IMR-90 (cell line): ENCODE measurements at regions not wholly inside any gene's neighbourhood (a gene's known extent, or its start where the extent isn't known, plus 50 kb on each side); places are given as distances from the start of the nearest gene placed in this dataset.

Source experiments
- CEBPB ChIP-seq: IDR thresholded peaks from 2 replicates; pipeline ENCODE4 v1.6.1; 2012; ENCODE audit warnings: low read depth, low read length, improper control_type of control experiment
- ELK1 ChIP-seq: fragments of 150-350 bp; IDR thresholded peaks from 2 replicates; pipeline ENCODE4 v1.6.1; 2016; ENCODE audit warnings: low read depth, mild to moderate bottlenecking, low read length, moderate library complexity, borderline replicate concordance
- FOS ChIP-seq: fragments of 150-350 bp; IDR thresholded peaks from 2 replicates; pipeline ENCODE4 v1.6.1; 2016; ENCODE audit warnings: low read depth, low read length
- MXI1 ChIP-seq: IDR thresholded peaks from 2 replicates; pipeline ENCODE4 v1.6.1; 2012; ENCODE audit warnings: low read depth, mild to moderate bottlenecking, low read length, moderate library complexity, borderline replicate concordance
- POLR2A ChIP-seq: IDR thresholded peaks from 2 replicates; pipeline ENCODE4 v1.6.1; 2012; ENCODE audit warnings: mild to moderate bottlenecking, low read depth, low read length
- RAD21 ChIP-seq: IDR thresholded peaks from 2 replicates; pipeline ENCODE4 v1.6.1; 2012; ENCODE audit warnings: low read length, improper control_type of control experiment
- SMC3 ChIP-seq: fragments of 150-350 bp; IDR thresholded peaks from 2 replicates; pipeline ENCODE4 v1.6.1; 2016; ENCODE audit warnings: low read depth, mild to moderate bottlenecking, antibody characterized with exemption, low read length, moderate library complexity
- TF ChIP-seq, protein P1 (sequence below): conservative IDR thresholded peaks from 2 replicates; pipeline ENCODE4 v1.5.1; 2012; ENCODE audit warnings: mild to moderate bottlenecking, low read depth, low read length, improper control_type of control experiment
- TF ChIP-seq, protein P2 (sequence below): fragments of 150-350 bp; IDR thresholded peaks from 2 replicates; pipeline ENCODE4 v1.6.1; 2017; ENCODE audit warnings: mild to moderate bottlenecking, antibody characterized with exemption, low read length, low read depth

DNA sequence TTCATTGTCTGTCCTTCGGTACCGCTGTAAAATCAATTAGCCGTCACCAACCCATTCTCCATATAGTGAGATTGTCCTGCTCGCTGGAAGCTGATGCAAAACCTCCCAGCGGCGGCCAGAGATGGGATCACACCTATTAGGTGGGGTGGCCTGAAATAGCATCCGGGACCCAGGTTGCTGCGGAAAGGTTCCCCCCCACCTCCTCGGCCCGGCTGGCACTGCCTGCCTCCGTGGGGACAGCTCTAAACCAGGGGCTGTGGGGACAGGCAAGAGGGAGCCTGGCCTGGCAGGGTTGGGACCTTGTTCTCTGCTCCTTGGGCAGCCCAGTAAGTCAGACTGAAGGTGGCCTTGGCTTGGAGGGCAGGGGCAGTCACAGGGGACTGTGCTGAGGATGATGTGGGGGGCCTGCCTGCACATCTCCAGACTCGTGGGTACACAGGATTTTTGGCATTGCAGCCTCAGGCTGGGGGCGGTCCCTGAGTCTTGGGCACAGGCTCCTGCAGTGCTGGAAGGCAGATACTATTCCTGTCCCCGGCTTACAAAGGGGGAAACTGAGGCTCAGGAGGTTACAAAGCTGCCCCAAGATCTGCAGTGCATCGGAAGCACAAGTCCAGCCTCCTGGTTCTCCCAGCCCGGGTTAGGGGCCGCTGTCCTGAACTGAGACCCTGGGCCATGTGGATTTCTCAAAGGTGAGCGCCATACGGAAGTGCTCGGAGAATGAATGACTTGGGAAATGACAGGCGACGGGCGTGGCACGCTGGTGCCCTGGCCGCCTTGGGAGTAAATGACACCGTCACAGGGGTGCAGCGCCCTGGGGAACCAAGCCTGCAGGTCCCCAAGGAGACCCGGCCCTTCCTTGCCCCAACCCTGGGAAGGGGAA, 65.6 kb downstream of the UNCX start:
- TF ChIP-seq RAD21 = no peak
- TF ChIP-seq, protein P1, sequence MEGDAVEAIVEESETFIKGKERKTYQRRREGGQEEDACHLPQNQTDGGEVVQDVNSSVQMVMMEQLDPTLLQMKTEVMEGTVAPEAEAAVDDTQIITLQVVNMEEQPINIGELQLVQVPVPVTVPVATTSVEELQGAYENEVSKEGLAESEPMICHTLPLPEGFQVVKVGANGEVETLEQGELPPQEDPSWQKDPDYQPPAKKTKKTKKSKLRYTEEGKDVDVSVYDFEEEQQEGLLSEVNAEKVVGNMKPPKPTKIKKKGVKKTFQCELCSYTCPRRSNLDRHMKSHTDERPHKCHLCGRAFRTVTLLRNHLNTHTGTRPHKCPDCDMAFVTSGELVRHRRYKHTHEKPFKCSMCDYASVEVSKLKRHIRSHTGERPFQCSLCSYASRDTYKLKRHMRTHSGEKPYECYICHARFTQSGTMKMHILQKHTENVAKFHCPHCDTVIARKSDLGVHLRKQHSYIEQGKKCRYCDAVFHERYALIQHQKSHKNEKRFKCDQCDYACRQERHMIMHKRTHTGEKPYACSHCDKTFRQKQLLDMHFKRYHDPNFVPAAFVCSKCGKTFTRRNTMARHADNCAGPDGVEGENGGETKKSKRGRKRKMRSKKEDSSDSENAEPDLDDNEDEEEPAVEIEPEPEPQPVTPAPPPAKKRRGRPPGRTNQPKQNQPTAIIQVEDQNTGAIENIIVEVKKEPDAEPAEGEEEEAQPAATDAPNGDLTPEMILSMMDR = no peak
- TF ChIP-seq CEBPB = no peak
- TF ChIP-seq SMC3 = no peak
- no peak for TF ChIP-seq ELK1
- TF ChIP-seq FOS = no peak
- TF ChIP-seq POLR2A = no peak
- TF ChIP-seq, protein P2, sequence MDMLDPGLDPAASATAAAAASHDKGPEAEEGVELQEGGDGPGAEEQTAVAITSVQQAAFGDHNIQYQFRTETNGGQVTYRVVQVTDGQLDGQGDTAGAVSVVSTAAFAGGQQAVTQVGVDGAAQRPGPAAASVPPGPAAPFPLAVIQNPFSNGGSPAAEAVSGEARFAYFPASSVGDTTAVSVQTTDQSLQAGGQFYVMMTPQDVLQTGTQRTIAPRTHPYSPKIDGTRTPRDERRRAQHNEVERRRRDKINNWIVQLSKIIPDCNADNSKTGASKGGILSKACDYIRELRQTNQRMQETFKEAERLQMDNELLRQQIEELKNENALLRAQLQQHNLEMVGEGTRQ = no peak
- TF ChIP-seq MXI1 = no peak
